ENCODE measurements at regions not wholly inside any gene's neighbourhood (a gene's known extent, or its start where the extent isn't known, plus 50 kb on each side); places are given as distances from the start of the nearest gene placed in this dataset.

- no peaks in the 10 kb centered on the region for H3K9me3 ChIP-seq (ENCODE audit: insufficient read depth, low read depth, low read length)
- no peak overlapping the region for H4K12ac ChIP-seq (ENCODE audit: low read depth, low read length)
- no peak overlapping the region for H4K8ac ChIP-seq (ENCODE audit: low read depth, low read length)
- no peak overlapping the region for H2AK5ac ChIP-seq (ENCODE audit: low read length)
- no peak overlapping the region for H3K4me2 ChIP-seq (ENCODE audit: low read length)
- no peaks in the 10 kb centered on the region for H3K36me3 ChIP-seq (ENCODE audit: control insufficient read depth in 1 of 2, insufficient read depth in 2 of 2, low read length in 2 of 2)
- peaks cover 4 to 5% of the 10 kb centered on the region in 2 experiments for H3K4me1 ChIP-seq (ENCODE audit: control insufficient read depth in 1 of 2, insufficient read depth in 2 of 2, low read length in 2 of 2)
- H2BK12ac ChIP-seq (ENCODE audit: low read length) = no peak overlapping the region
- peaks cover 7% of the 10 kb centered on the region for H3K79me1 ChIP-seq (ENCODE audit: low read length)
- H3K27ac ChIP-seq (ENCODE audit: low read depth, low read length) = no peak overlapping the region
- H3K23ac ChIP-seq (ENCODE audit: low read length) = no peak overlapping the region
- no peaks in the 10 kb centered on the region for H3K27me3 ChIP-seq (ENCODE audit: insufficient read depth, low read length)
- DNase-seq = no peak
- H3K79me2 ChIP-seq (ENCODE audit: control insufficient read depth, insufficient read depth, low read length, poor library complexity) = no peaks in the 10 kb centered on the region
- H3K9ac ChIP-seq (ENCODE audit: low read length) = no peak overlapping the region
- H3K14ac ChIP-seq (ENCODE audit: low read length) = no peak overlapping the region
- no peak overlapping the region for H3K4me3 ChIP-seq (ENCODE audit: low read depth, low read length)
- no peak overlapping the region for H4K91ac ChIP-seq (ENCODE audit: low read depth, low read length)
- no peak overlapping the region for H2BK120ac ChIP-seq (ENCODE audit: insufficient read depth, low read length, poor library complexity)
- H2AFZ ChIP-seq (ENCODE audit: insufficient read depth, low read length, poor library complexity) = no peak overlapping the region
- no CpG with 5 or more reads among the region's 10 CpGs for WGBS (ENCODE audit: extremely low coverage, insufficient coverage, insufficient read length)
- no peak overlapping the region for H3K18ac ChIP-seq (ENCODE audit: low read length)
- H3K4ac ChIP-seq (ENCODE audit: low read depth, low read length) = no peak overlapping the region
- no peak overlapping the region for H2BK5ac ChIP-seq (ENCODE audit: low read depth, low read length, poor library complexity)
Measured at GRCh38 chr2:236679884-236680860, 110.5 kb downstream of the ACKR3 start.

GRCh38 chr2:236682651-236683422, 113.2 kb downstream of the ACKR3 start:
- no CpG with 5 or more reads among the region's 12 CpGs for WGBS (ENCODE audit: extremely low coverage, insufficient coverage, insufficient read length)

GRCh38 chr2:236684504-236685256, 115.1 kb downstream of the ACKR3 start:
- no peak overlapping the region for H3K18ac ChIP-seq (ENCODE audit: low read length)
- WGBS (ENCODE audit: extremely low coverage, insufficient coverage, insufficient read length) = no CpG with 5 or more reads among the region's 9 CpGs

More at GRCh38 chr2:236682651-236683422, 113.2 kb downstream of the ACKR3 start:
- H4K91ac ChIP-seq (ENCODE audit: low read depth, low read length) = no peak overlapping the region
- no peak overlapping the region for H3K4me3 ChIP-seq (ENCODE audit: low read depth, low read length)
- no peak overlapping the region for H3K4me2 ChIP-seq (ENCODE audit: low read length)
- H3K9ac ChIP-seq (ENCODE audit: low read length) = no peak overlapping the region
- H3K4me1 ChIP-seq (ENCODE audit: control insufficient read depth in 1 of 2, insufficient read depth in 2 of 2, low read length in 2 of 2) = peaks cover 4 to 9% of the 10 kb centered on the region in 2 experiments
- peaks cover 1% of the 10 kb centered on the region for H3K9me3 ChIP-seq (ENCODE audit: insufficient read depth, low read depth, low read length)
- peak overlapping the region; percentile 31 for H2AK5ac ChIP-seq (ENCODE audit: low read length)
- H4K12ac ChIP-seq (ENCODE audit: low read depth, low read length) = no peak overlapping the region
- H2BK5ac ChIP-seq (ENCODE audit: low read depth, low read length, poor library complexity) = no peak overlapping the region
- no peak overlapping the region for H3K18ac ChIP-seq (ENCODE audit: low read length)
- no peaks in the 10 kb centered on the region for H3K27me3 ChIP-seq (ENCODE audit: insufficient read depth, low read length)
- DNase-seq = peak; percentile 61 to 74
- peak overlapping the region; percentile 23 for H2BK120ac ChIP-seq (ENCODE audit: insufficient read depth, low read length, poor library complexity)
- peaks cover 17% of the 10 kb centered on the region for H3K79me1 ChIP-seq (ENCODE audit: low read length)
- no peak overlapping the region for H3K23ac ChIP-seq (ENCODE audit: low read length)
- H3K79me2 ChIP-seq (ENCODE audit: control insufficient read depth, insufficient read depth, low read length, poor library complexity) = no peaks in the 10 kb centered on the region
- H3K4ac ChIP-seq (ENCODE audit: low read depth, low read length) = no peak overlapping the region
- H3K27ac ChIP-seq (ENCODE audit: low read depth, low read length) = no peak overlapping the region
- H2BK12ac ChIP-seq (ENCODE audit: low read length) = peak overlapping the region; percentile 35
- H4K8ac ChIP-seq (ENCODE audit: low read depth, low read length) = peak overlapping the region; percentile 8
- H2AFZ ChIP-seq (ENCODE audit: insufficient read depth, low read length, poor library complexity) = no peak overlapping the region
- H3K14ac ChIP-seq (ENCODE audit: low read length) = no peak overlapping the region
- H3K36me3 ChIP-seq (ENCODE audit: control insufficient read depth in 1 of 2, insufficient read depth in 2 of 2, low read length in 2 of 2) = no peaks in the 10 kb centered on the region

GRCh38 chr2:236685361-236685760, 115.7 kb downstream of the ACKR3 start:
- no peaks in the 10 kb centered on the region for H3K27me3 ChIP-seq (ENCODE audit: insufficient read depth, low read length)
- H3K18ac ChIP-seq (ENCODE audit: low read length) = no peak overlapping the region
- H4K8ac ChIP-seq (ENCODE audit: low read depth, low read length) = no peak overlapping the region
- no peak overlapping the region for H2BK5ac ChIP-seq (ENCODE audit: low read depth, low read length, poor library complexity)
- H2AFZ ChIP-seq (ENCODE audit: insufficient read depth, low read length, poor library complexity) = no peak overlapping the region
- H2BK12ac ChIP-seq (ENCODE audit: low read length) = peak overlapping the region; percentile 86
- H3K9ac ChIP-seq (ENCODE audit: low read length) = no peak overlapping the region
- H3K4me2 ChIP-seq (ENCODE audit: low read length) = no peak overlapping the region
- H3K14ac ChIP-seq (ENCODE audit: low read length) = peak overlapping the region; percentile 37
- H3K4ac ChIP-seq (ENCODE audit: low read depth, low read length) = no peak overlapping the region
- no peak overlapping the region for H3K23ac ChIP-seq (ENCODE audit: low read length)
- DNase-seq = no peak
- no peak overlapping the region for H3K27ac ChIP-seq (ENCODE audit: low read depth, low read length)
- H4K12ac ChIP-seq (ENCODE audit: low read depth, low read length) = no peak overlapping the region
- no peaks in the 10 kb centered on the region for H3K79me2 ChIP-seq (ENCODE audit: control insufficient read depth, insufficient read depth, low read length, poor library complexity)
- no peaks in the 10 kb centered on the region for H3K36me3 ChIP-seq (ENCODE audit: control insufficient read depth in 1 of 2, insufficient read depth in 2 of 2, low read length in 2 of 2)
- H3K79me1 ChIP-seq (ENCODE audit: low read length) = peaks cover 12% of the 10 kb centered on the region
- peak overlapping the region; percentile 84 for H2AK5ac ChIP-seq (ENCODE audit: low read length)
- H3K9me3 ChIP-seq (ENCODE audit: insufficient read depth, low read depth, low read length) = peaks cover 1% of the 10 kb centered on the region
- peaks cover 6 to 10% of the 10 kb centered on the region in 2 experiments for H3K4me1 ChIP-seq (ENCODE audit: control insufficient read depth in 1 of 2, insufficient read depth in 2 of 2, low read length in 2 of 2)
- no CpG with 5 or more reads among the region's 1 CpG for WGBS (ENCODE audit: extremely low coverage, insufficient coverage, insufficient read length)
- H4K91ac ChIP-seq (ENCODE audit: low read depth, low read length) = peak overlapping the region; percentile 51
- no peak overlapping the region for H3K4me3 ChIP-seq (ENCODE audit: low read depth, low read length)
- peak overlapping the region; percentile 79 for H2BK120ac ChIP-seq (ENCODE audit: insufficient read depth, low read length, poor library complexity)

More at GRCh38 chr2:236684504-236685256, 115.1 kb downstream of the ACKR3 start:
- H4K12ac ChIP-seq (ENCODE audit: low read depth, low read length) = no peak overlapping the region
- no peak overlapping the region for H3K4me3 ChIP-seq (ENCODE audit: low read depth, low read length)
- no peak overlapping the region for H3K27ac ChIP-seq (ENCODE audit: low read depth, low read length)
- no peak overlapping the region for H3K4me2 ChIP-seq (ENCODE audit: low read length)
- no peak overlapping the region for H4K91ac ChIP-seq (ENCODE audit: low read depth, low read length)
- H3K23ac ChIP-seq (ENCODE audit: low read length) = no peak overlapping the region
- H2AK5ac ChIP-seq (ENCODE audit: low read length) = no peak overlapping the region
- no peak for DNase-seq
- no peaks in the 10 kb centered on the region for H3K27me3 ChIP-seq (ENCODE audit: insufficient read depth, low read length)
- no peak overlapping the region for H2BK12ac ChIP-seq (ENCODE audit: low read length)
- no peaks in the 10 kb centered on the region for H3K36me3 ChIP-seq (ENCODE audit: control insufficient read depth in 1 of 2, insufficient read depth in 2 of 2, low read length in 2 of 2)
- H2BK120ac ChIP-seq (ENCODE audit: insufficient read depth, low read length, poor library complexity) = no peak overlapping the region
- H3K4me1 ChIP-seq (ENCODE audit: control insufficient read depth in 1 of 2, insufficient read depth in 2 of 2, low read length in 2 of 2) = peaks cover 4 to 9% of the 10 kb centered on the region in 2 experiments
- H3K79me1 ChIP-seq (ENCODE audit: low read length) = peaks cover 11% of the 10 kb centered on the region
- no peak overlapping the region for H2BK5ac ChIP-seq (ENCODE audit: low read depth, low read length, poor library complexity)
- peak overlapping the region; percentile 53 for H3K14ac ChIP-seq (ENCODE audit: low read length)
- no peak overlapping the region for H3K9ac ChIP-seq (ENCODE audit: low read length)
- peaks cover 1% of the 10 kb centered on the region for H3K9me3 ChIP-seq (ENCODE audit: insufficient read depth, low read depth, low read length)
- H3K4ac ChIP-seq (ENCODE audit: low read depth, low read length) = no peak overlapping the region
- H3K79me2 ChIP-seq (ENCODE audit: control insufficient read depth, insufficient read depth, low read length, poor library complexity) = no peaks in the 10 kb centered on the region
- H4K8ac ChIP-seq (ENCODE audit: low read depth, low read length) = no peak overlapping the region
- H2AFZ ChIP-seq (ENCODE audit: insufficient read depth, low read length, poor library complexity) = no peak overlapping the region
